Hepatocyte (in vitro differentiated cells): ENCODE measurements at regions not wholly inside any gene's neighbourhood (a gene's known extent, or its start where the extent isn't known, plus 50 kb on each side); places are given as distances from the start of the nearest gene placed in this dataset.

ENCODE experiments used
- EZH2 ChIP-seq: fragments of 200-600 bp; sonication (generic); IDR thresholded peaks from 2 replicates; pipeline ENCODE4 v1.6.1; 2016; ENCODE audit warnings: antibody characterized with exemption, mild to moderate bottlenecking, borderline replicate concordance
- TF ChIP-seq, protein P1 (sequence below): fragments of 200-600 bp; sonication (generic); IDR thresholded peaks from 2 replicates; pipeline ENCODE4 v1.5.1; 2016; ENCODE audit warnings: antibody characterized with exemption, mild to moderate bottlenecking; ENCODE audit not compliant: poor library complexity

GRCh38 chr14:103191844-103192243 lies 68.6 kb downstream of the TNFAIP2 start:
- TF ChIP-seq, protein P1, sequence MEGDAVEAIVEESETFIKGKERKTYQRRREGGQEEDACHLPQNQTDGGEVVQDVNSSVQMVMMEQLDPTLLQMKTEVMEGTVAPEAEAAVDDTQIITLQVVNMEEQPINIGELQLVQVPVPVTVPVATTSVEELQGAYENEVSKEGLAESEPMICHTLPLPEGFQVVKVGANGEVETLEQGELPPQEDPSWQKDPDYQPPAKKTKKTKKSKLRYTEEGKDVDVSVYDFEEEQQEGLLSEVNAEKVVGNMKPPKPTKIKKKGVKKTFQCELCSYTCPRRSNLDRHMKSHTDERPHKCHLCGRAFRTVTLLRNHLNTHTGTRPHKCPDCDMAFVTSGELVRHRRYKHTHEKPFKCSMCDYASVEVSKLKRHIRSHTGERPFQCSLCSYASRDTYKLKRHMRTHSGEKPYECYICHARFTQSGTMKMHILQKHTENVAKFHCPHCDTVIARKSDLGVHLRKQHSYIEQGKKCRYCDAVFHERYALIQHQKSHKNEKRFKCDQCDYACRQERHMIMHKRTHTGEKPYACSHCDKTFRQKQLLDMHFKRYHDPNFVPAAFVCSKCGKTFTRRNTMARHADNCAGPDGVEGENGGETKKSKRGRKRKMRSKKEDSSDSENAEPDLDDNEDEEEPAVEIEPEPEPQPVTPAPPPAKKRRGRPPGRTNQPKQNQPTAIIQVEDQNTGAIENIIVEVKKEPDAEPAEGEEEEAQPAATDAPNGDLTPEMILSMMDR, result no peak
- no peak for TF ChIP-seq EZH2
